ENCODE measurements at regions not wholly inside any gene's neighbourhood (a gene's known extent, or its start where the extent isn't known, plus 50 kb on each side); places are given as distances from the start of the nearest gene placed in this dataset.

DNA sequence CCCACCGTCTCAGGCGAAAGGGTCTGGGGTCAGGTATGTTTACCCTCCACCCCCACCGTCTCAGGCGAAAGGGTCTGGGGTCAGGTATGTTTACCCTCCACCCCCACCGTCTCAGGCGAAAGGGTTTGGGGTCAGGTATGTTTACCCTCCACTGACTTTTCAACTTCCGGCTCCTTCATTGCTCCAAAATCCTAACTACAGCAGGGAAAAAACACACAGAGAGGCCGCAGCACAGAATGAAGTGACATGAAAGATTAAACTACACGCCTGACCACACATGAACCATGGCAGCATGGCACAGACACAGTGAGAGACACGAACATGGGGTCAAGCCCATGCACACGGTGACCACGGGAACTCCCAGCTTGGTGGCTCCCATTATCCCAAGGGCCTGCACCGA, 634.9 kb upstream of the B3GAT1 start:
- TF ChIP-seq POLR2AphosphoS5 (IDR thresholded peaks at IDR 0.05), result no peak
- TF ChIP-seq, protein P1, sequence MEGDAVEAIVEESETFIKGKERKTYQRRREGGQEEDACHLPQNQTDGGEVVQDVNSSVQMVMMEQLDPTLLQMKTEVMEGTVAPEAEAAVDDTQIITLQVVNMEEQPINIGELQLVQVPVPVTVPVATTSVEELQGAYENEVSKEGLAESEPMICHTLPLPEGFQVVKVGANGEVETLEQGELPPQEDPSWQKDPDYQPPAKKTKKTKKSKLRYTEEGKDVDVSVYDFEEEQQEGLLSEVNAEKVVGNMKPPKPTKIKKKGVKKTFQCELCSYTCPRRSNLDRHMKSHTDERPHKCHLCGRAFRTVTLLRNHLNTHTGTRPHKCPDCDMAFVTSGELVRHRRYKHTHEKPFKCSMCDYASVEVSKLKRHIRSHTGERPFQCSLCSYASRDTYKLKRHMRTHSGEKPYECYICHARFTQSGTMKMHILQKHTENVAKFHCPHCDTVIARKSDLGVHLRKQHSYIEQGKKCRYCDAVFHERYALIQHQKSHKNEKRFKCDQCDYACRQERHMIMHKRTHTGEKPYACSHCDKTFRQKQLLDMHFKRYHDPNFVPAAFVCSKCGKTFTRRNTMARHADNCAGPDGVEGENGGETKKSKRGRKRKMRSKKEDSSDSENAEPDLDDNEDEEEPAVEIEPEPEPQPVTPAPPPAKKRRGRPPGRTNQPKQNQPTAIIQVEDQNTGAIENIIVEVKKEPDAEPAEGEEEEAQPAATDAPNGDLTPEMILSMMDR (IDR thresholded peaks at IDR 0.05), result no peak
- TF ChIP-seq EP300 (IDR thresholded peaks at IDR 0.05), result no peak
- TF ChIP-seq POLR2A (IDR thresholded peaks at IDR 0.05), result no peak
